ENCODE measurements at regions not wholly inside any gene's neighbourhood (a gene's known extent, or its start where the extent isn't known, plus 50 kb on each side); places are given as distances from the start of the nearest gene placed in this dataset.
A peak's percentile ranks its signal among the peaks of the same experiment; 100 is the strongest.

DNA sequence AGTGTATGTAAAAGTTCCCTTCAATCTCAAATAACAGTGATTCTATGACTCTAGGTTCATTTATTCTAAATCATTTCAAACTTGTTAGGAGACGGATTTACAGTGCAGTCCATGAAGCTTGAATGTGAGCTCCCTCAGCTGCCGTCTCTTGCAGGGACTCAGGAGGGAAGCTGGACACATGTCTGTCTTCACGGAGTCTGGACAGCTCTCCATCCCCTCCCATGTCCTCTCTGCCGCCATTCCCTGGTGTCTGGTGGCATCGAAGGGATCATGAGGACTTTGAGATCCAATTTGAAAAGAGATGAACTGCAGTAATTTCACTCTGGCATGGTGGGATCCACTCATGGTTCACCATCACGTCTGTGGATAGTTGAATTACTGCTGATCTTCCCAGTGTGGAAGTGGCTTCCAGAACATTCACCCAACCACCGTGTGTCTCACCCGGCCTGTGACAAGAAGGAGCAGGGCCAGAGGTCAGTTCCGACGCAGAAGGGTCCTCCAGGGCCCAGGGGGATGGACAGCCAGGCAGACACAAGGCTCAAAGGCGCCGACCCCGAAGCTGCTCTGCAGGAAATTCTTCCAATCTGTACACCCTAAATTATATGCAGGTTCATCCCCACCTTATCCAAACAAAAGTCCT, 370.1 kb downstream of the THBS2 start:
- no peak for ATAC-seq
- intact Hi-C loops (cut with DNase I) = loop anchor here in 1 of 2 donors (5.0 kb wide), 2 partner anchors 266 to 511 kb away; no protein-coding TSS in a partner anchor
- Histone ChIP-seq H3K9me3 (no peaks in the 10 kb centered on the region), H3K4me3 (no peak overlapping the region), H3K4me1 (no peaks in the 10 kb centered on the region), H3K27ac (no peak overlapping the region), H3K27me3 (peaks cover 0 to 62% of the 10 kb centered on the region in 2 donors), H3K36me3 (no peaks in the 10 kb centered on the region)
- peak in 1 of 4 donors; percentile 37 for DNase-seq
- TF ChIP-seq, protein P1, sequence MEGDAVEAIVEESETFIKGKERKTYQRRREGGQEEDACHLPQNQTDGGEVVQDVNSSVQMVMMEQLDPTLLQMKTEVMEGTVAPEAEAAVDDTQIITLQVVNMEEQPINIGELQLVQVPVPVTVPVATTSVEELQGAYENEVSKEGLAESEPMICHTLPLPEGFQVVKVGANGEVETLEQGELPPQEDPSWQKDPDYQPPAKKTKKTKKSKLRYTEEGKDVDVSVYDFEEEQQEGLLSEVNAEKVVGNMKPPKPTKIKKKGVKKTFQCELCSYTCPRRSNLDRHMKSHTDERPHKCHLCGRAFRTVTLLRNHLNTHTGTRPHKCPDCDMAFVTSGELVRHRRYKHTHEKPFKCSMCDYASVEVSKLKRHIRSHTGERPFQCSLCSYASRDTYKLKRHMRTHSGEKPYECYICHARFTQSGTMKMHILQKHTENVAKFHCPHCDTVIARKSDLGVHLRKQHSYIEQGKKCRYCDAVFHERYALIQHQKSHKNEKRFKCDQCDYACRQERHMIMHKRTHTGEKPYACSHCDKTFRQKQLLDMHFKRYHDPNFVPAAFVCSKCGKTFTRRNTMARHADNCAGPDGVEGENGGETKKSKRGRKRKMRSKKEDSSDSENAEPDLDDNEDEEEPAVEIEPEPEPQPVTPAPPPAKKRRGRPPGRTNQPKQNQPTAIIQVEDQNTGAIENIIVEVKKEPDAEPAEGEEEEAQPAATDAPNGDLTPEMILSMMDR (IDR thresholded peaks at IDR 0.05) = no peak

DNA sequence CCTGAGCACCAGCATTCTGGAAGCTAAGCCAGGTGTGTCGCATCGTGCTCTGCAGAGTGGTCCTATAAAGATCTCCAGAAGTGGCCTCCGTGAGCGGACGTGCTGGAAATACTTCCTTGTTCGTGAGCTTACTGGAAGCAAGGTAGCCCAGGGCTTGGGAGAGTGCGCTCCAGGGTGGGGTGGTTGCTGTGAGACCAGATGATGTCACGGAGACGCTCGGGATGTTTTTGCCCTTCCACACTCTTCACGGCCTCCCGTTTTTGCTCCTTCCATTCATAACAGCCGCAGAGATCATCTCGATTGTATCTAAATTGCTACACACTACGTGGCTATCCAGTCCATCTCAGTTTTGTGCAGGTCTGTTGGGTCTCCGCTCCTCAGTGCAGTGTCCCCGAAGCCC, 373.4 kb downstream of the THBS2 start:
- Histone ChIP-seq H3K36me3 (no peaks in the 10 kb centered on the region), H3K27ac (no peak overlapping the region), H3K9me3 (no peaks in the 10 kb centered on the region), H3K4me1 (no peaks in the 10 kb centered on the region), H3K27me3 (peaks cover 0 to 56% of the 10 kb centered on the region in 2 donors), H3K4me3 (no peak overlapping the region)
- TF ChIP-seq, protein P1 (IDR thresholded peaks at IDR 0.05) = no peak
- ATAC-seq (no peak), DNase-seq (no peak)
- intact Hi-C loops (cut with DNase I) = loop anchor here in 1 of 2 donors (5.0 kb wide), 2 partner anchors 263 to 508 kb away; no protein-coding TSS in a partner anchor

DNA sequence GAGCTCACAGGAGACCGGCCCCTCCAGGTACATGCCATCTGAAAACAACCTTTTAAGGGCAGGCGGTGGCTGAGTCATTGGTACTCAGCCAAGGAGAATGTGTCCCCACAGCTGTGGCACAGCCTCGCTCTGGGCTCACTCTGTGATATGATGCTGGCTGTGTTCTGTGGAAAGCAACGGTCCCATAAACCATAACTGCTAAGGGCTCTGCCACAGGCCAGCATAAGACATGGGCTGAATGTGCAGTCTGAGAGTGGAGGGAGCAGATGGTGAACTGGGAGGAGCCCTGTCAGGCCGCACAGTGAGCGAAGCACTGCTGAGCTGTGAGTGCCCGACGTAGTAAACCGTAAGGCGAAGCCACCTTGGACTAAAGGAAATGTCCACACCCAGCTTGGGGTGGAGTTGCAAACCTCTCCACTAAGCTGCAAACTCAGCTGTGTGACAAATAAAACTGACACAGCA, 375.8 kb downstream of the THBS2 start:
- Histone ChIP-seq H3K4me3 (no peak overlapping the region), H3K9me3 (no peaks in the 10 kb centered on the region), H3K36me3 (no peaks in the 10 kb centered on the region), H3K4me1 (no peaks in the 10 kb centered on the region), H3K27me3 (peaks cover 0 to 56% of the 10 kb centered on the region in 2 donors), H3K27ac (no peak overlapping the region)
- TF ChIP-seq, protein P1 (IDR thresholded peaks at IDR 0.05) = no peak
- DNase-seq (peak in 1 of 4 donors; percentile 39), ATAC-seq (peak; percentile 73)
- intact Hi-C loops (cut with DNase I) = no loop called here

DNA sequence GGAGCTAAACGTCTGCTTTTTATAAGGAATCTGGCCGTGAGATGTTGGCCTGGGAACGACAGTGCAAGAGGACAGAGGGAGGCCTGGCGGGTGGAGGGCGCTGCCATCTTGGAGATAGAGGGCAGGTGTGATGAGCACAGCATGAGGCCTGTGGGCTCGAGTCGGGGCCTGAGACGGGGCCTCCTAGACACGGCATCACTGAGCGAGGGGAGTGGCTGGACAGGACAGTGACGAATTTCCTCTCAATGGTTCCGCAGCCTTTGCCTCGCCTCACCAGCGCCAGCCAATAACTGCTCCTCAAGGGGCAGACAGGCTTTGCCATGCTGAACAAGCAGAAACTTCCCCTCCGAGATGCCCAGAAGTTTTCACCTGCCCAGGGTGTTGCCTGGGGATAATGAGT, 376.7 kb downstream of the THBS2 start:
- ATAC-seq = no peak
- Histone ChIP-seq H3K27me3 (peaks cover 0 to 59% of the 10 kb centered on the region in 2 donors), H3K36me3 (no peaks in the 10 kb centered on the region), H3K4me1 (no peaks in the 10 kb centered on the region), H3K9me3 (no peaks in the 10 kb centered on the region), H3K27ac (no peak overlapping the region), H3K4me3 (no peak overlapping the region)
- TF ChIP-seq, protein P1 (IDR thresholded peaks at IDR 0.05) = no peak
- no peak for DNase-seq
- intact Hi-C loops (cut with DNase I) = no loop called here

DNA sequence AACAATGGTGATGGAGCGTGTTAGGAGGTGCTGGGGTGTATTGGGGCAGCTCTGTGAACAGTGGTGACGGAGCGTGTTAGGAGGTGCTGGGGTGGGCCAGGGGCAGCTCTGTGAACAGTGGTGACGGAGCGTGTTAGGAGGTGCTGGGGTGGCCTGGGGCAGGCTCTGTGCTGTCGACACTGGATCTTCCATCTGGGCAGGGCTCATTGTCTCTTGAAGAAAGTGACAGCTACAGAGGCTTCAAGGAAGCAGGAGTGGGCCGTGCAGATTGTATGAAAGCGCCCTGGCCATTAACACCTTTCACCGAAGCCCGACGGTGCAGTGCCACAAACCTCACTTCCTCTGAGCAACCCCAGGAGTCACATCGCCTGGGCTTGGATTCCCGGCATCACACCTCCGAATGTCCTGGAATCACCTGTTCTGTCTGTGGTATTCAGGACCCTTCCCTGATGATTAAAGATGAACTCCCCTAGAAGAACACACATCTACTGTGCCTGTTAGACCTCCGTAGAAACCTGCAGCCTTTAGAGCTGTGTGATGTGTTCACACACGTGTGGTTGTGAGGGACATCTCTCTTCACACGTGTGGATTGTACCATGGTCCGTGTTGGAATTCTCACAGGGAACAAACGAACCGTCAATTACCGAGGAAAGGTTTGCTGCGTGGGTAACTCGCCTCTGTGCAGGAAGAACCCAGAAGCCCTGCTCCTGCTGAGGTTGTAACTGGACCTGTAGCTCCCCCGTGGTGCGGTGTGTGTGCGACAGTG, 377.7 kb downstream of the THBS2 start:
- Histone ChIP-seq H3K27ac (no peak overlapping the region), H3K27me3 (peaks cover 0 to 56% of the 10 kb centered on the region in 2 donors), H3K9me3 (no peaks in the 10 kb centered on the region), H3K4me3 (no peak overlapping the region), H3K36me3 (no peaks in the 10 kb centered on the region), H3K4me1 (no peaks in the 10 kb centered on the region)
- ATAC-seq = no peak
- intact Hi-C loops (cut with DNase I) = no loop called here
- DNase-seq = no peak
- TF ChIP-seq, protein P1 (IDR thresholded peaks at IDR 0.05) = no peak
